ENCODE measurements at regions not wholly inside any gene's neighbourhood (a gene's known extent, or its start where the extent isn't known, plus 50 kb on each side); places are given as distances from the start of the nearest gene placed in this dataset.

- TF ChIP-seq CTCF (IDR thresholded peaks at IDR 0.05) (no peak), POLR2AphosphoS5 (IDR thresholded peaks at IDR 0.05) (no peak), POLR2A (IDR thresholded peaks at IDR 0.05) (no peak), EP300 (IDR thresholded peaks at IDR 0.05) (no peak)
These were observed 100.1 kb upstream of the GBE1 start for GRCh38 chr3:81861593-81861992.
